Activated naive CD4-positive, alpha-beta T cell treated with anti-CD3 and anti-CD28 coated beads for 36 hours (primary cell): ENCODE measurements at regions not wholly inside any gene's neighbourhood (a gene's known extent, or its start where the extent isn't known, plus 50 kb on each side); places are given as distances from the start of the nearest gene placed in this dataset.

Experiments used
- CTCF ChIA-PET: fragments of 350-600 bp; sonication (Branson Sonifier 250); formaldehyde crosslinking; loops from one replicate; lab custom pipeline; 2021; ENCODE audit warnings: antibody characterized with exemption; lab: Charles Lee
- DNase-seq: peaks from one replicate; pipeline ENCODE4 v3.0.0-alpha.2; 2020
- H3K27ac Mint-ChIP-seq: one replicate; pipeline ENCODE4 v1.8.0; 2021; ENCODE audit warnings: mild to moderate bottlenecking, mixed read lengths
- H3K27me3 Mint-ChIP-seq: one replicate; pipeline ENCODE4 v1.8.0; 2021; ENCODE audit warnings: low read depth, mixed read lengths
- H3K36me3 Mint-ChIP-seq: one replicate; pipeline ENCODE4 v1.8.0; 2021; ENCODE audit warnings: low read depth, mixed read lengths
- H3K4me1 Mint-ChIP-seq: one replicate; pipeline ENCODE4 v1.8.0; 2021; ENCODE audit warnings: low read depth, mixed read lengths
- H3K4me3 Mint-ChIP-seq: one replicate; pipeline ENCODE4 v1.8.0; 2021; ENCODE audit warnings: mild to moderate bottlenecking, moderate library complexity, mixed read lengths
- H3K9me3 Mint-ChIP-seq: one replicate; pipeline ENCODE4 v1.8.0; 2021; ENCODE audit warnings: mixed read lengths
- intact Hi-C: fragments of 100-400 bp; cut with micrococcal nuclease; formaldehyde crosslinking; loops from one replicate; pipeline ENCODE4 v1.15.1; 2023

DNA sequence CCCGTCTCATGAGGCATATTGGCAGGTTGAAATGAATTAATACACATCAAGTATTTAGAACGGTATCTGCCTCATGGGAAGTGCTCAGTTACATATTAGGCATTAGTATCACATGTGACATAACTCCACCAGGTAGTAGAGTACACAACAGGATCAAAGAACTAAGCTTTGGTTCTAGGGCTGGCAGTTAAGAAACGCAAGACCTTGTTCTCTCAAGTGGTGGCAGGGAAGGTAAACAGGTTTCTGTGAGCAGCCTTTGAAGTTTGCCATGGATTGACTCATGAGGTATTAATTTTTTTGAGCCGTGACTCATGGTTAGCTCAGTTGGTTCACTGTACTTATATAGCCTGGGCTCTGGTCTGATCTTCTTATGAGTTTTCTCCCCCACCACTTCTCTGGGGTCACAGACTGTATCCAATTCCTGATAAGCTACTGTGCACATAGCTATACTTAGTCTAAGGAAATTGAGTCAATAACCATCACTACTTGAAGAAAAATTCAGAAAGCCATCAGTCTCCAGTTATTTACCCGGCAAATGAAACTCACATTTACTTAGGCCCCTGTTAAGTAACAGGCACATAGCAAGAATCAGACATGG, 155.6 kb upstream of the STT3B start:
- peak overlapping the region; percentile 25 for H3K27ac Mint-ChIP-seq
- H3K4me3 Mint-ChIP-seq, result no peak overlapping the region
- H3K36me3 Mint-ChIP-seq, result no peaks in the 10 kb centered on the region
- no peaks in the 10 kb centered on the region for H3K27me3 Mint-ChIP-seq
- H3K4me1 Mint-ChIP-seq, result peaks cover 13% of the 10 kb centered on the region
- peak; percentile 56 for DNase-seq
- H3K9me3 Mint-ChIP-seq, result no peaks in the 10 kb centered on the region
- intact Hi-C loops, result loop anchor here (2.0 to 5.0 kb wide), 2 partner anchors 125 to 156 kb away; partner anchors contain the start of gene STT3B
- CTCF ChIA-PET, result interaction anchor here (1.0 kb wide), 1 partner anchor 125 kb away, joined by 3 read pairs; no protein-coding TSS in a partner anchor

DNA sequence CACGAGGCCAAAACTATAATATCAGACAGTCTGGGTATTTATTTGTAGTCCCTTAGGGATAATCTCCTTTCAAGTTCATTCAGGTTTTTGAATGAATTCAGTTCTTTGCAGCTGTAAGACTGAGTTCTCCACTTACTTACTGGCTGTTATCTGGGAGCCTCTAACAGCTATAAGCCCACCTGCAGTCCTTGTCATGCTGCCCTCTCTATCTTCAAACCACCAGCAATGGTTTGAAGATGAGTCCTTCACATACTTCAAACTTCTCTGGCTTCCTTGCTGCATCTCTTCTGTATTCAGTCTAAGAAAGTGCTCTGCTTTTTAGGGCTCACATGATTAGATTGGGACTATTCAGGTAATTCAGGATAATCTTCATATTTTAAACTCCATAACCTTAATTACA, 154.5 kb upstream of the STT3B start:
- Mint-ChIP-seq H3K9me3 (no peaks in the 10 kb centered on the region), H3K27me3 (no peaks in the 10 kb centered on the region), H3K27ac (no peak overlapping the region), H3K4me1 (peaks cover 13% of the 10 kb centered on the region), H3K4me3 (no peak overlapping the region), H3K36me3 (no peaks in the 10 kb centered on the region)
- no peak for DNase-seq
- intact Hi-C loops, result loop anchor here (5.0 kb wide), 1 partner anchor 126 kb away; no protein-coding TSS in a partner anchor
- CTCF ChIA-PET, result no interaction called here

DNA sequence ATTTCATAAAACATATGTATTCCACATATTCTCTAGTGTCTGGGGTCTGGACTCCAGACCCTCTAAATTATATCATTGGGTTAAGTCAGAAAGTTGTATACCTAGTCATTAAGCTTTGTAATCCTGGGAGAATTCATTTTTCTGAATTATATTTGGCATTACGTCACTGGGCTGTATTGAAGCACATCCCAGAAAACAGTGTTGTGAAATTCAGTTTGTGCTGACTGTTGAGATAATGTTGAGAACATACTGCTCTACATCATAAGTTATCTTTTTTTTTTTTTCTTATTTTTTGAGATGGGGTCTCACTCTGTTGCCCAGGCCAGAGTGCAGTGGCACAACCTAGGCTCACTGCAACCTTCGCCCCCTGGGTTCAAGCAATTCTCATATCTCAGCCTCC, 153.1 kb upstream of the STT3B start:
- no peaks in the 10 kb centered on the region for H3K36me3 Mint-ChIP-seq
- intact Hi-C loops, result loop anchor here (5.0 kb wide), 1 partner anchor 127 kb away; no protein-coding TSS in a partner anchor
- H3K4me3 Mint-ChIP-seq, result no peak overlapping the region
- no peak for DNase-seq
- H3K27me3 Mint-ChIP-seq, result no peaks in the 10 kb centered on the region
- no peaks in the 10 kb centered on the region for H3K9me3 Mint-ChIP-seq
- peaks cover 13% of the 10 kb centered on the region for H3K4me1 Mint-ChIP-seq
- CTCF ChIA-PET, result no interaction called here
- H3K27ac Mint-ChIP-seq, result no peak overlapping the region

DNA sequence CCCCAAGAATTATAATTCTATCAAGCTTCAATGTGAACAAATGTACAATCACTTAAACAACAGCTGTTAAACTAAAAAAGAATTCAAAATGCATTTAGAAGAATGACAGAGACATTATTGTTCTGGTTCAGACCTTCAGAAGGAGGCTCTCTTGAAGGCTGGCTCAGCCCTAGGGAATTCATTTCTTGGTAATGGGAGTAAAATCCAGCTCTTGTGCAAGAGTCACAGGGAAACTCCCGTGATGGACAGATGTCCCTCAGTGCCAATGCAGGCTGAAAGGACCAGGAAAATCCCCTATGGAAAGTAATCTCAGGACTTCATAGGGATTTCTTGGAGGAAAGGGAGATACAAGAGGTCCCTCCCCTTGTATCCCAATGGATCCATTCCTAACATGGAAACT, 149.9 kb upstream of the STT3B start:
- H3K4me3 Mint-ChIP-seq, result no peak overlapping the region
- no peaks in the 10 kb centered on the region for H3K4me1 Mint-ChIP-seq
- DNase-seq, result no peak
- CTCF ChIA-PET, result interaction anchor here (0.6 kb wide), 1 partner anchor 1285 kb away, joined by 5 read pairs; no protein-coding TSS in a partner anchor
- H3K36me3 Mint-ChIP-seq, result no peaks in the 10 kb centered on the region
- peaks cover 9% of the 10 kb centered on the region for H3K9me3 Mint-ChIP-seq
- no peak overlapping the region for H3K27ac Mint-ChIP-seq
- intact Hi-C loops, result no loop called here
- H3K27me3 Mint-ChIP-seq, result no peaks in the 10 kb centered on the region

DNA sequence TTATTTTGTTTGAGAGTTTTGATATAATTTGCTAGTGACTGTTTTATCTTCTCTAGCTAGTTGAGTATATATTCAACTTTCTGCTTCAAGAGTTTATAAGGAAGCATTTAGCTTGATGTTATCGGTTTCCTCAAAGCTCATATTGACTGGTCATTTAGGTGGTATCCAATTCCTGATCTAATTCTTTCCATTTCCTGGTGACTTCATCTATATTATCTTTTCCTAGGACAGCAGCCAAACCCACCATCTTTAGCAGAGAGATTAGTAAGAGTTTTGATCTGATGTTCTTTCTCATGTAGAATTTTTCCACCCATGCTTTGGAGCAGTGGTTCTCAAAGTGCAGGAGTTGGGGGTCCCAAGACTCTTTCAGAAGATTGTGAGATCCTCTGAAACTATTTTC, 148.6 kb upstream of the STT3B start:
- intact Hi-C loops, result no loop called here
- Mint-ChIP-seq H3K9me3 (peaks cover 9% of the 10 kb centered on the region), H3K4me3 (no peak overlapping the region), H3K27me3 (no peaks in the 10 kb centered on the region), H3K4me1 (no peaks in the 10 kb centered on the region), H3K27ac (no peak overlapping the region), H3K36me3 (no peaks in the 10 kb centered on the region)
- no peak for DNase-seq
- CTCF ChIA-PET, result interaction anchor here (0.8 kb wide), 1 partner anchor 76 kb away, joined by 4 read pairs; no protein-coding TSS in a partner anchor

DNA sequence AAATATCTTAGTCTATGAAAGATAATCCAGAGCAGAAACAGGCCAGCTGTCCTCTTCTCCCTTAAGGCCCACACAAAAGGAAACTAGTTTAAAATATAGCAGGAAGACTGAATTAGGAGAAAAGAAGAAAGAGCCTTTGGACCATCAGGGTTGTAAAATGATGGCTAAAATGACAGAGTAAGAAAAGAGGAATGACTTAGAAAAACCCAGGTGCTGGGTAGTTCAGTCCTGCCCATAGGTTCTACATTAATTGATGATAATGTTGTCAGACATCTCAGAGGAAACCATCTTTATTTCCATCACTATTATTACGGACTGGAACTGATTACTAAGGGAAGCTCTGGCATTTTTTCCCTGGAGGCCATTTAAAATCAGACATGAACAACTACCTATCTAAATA, 142.8 kb upstream of the STT3B start:
- Mint-ChIP-seq H3K36me3 (no peaks in the 10 kb centered on the region), H3K27ac (no peak overlapping the region), H3K27me3 (no peaks in the 10 kb centered on the region), H3K9me3 (peaks cover 9% of the 10 kb centered on the region), H3K4me1 (peaks cover 11% of the 10 kb centered on the region), H3K4me3 (no peak overlapping the region)
- intact Hi-C loops, result no loop called here
- DNase-seq, result no peak
- CTCF ChIA-PET, result no interaction called here

DNA sequence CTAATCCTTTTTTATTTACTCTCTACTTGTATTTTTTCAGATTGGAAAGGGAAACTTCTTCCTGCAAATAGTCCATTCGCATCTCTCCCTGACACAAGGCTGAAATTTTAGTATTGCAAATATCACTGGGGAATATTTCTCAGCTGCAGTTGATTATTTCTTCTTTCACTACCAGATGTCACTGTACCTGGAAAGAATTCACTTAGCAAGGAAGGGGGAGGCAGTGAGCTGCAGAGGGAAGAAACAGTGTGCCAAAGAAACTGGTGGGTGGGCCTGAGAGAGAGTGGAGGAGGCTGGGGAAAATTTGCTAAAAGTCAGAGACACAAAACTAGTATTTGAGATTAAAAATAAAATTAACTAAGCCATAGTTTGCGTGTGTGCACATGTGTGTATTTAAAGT, 142.3 kb upstream of the STT3B start:
- peaks cover 11% of the 10 kb centered on the region for H3K4me1 Mint-ChIP-seq
- DNase-seq, result no peak

DNA sequence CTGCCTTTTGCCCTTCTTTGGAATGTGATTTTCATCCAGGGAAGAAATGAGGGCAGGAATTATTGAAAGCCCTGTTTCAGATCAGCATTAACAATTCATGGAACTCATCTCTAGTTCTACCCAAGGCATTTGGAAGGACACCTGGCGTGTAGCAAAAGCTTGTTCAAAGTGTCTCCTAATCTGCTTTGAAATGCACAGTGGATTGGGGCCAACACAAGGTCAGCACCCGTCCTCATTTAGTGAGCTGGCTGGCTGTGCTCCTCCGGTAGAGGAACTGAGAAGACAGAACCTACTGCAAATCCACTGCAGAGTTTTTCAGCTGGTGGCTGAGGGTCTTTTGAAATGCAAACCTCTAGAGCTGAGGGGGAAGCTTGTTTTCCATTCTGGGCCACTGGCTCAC, 141.6 kb upstream of the STT3B start:
- no peak for DNase-seq
- H3K4me1 Mint-ChIP-seq, result peaks cover 11% of the 10 kb centered on the region
- CTCF ChIA-PET, result no interaction called here
- intact Hi-C loops, result no loop called here
- H3K36me3 Mint-ChIP-seq, result no peaks in the 10 kb centered on the region
- H3K27ac Mint-ChIP-seq, result no peak overlapping the region
- peaks cover 9% of the 10 kb centered on the region for H3K9me3 Mint-ChIP-seq
- H3K27me3 Mint-ChIP-seq, result no peaks in the 10 kb centered on the region
- no peak overlapping the region for H3K4me3 Mint-ChIP-seq

More for the DNA sequence above, 142.3 kb upstream of the STT3B start:
- H3K9me3 Mint-ChIP-seq, result peaks cover 9% of the 10 kb centered on the region
- H3K4me3 Mint-ChIP-seq, result no peak overlapping the region
- no peaks in the 10 kb centered on the region for H3K36me3 Mint-ChIP-seq
- no peaks in the 10 kb centered on the region for H3K27me3 Mint-ChIP-seq
- intact Hi-C loops, result no loop called here
- H3K27ac Mint-ChIP-seq, result no peak overlapping the region
- CTCF ChIA-PET, result no interaction called here

DNA sequence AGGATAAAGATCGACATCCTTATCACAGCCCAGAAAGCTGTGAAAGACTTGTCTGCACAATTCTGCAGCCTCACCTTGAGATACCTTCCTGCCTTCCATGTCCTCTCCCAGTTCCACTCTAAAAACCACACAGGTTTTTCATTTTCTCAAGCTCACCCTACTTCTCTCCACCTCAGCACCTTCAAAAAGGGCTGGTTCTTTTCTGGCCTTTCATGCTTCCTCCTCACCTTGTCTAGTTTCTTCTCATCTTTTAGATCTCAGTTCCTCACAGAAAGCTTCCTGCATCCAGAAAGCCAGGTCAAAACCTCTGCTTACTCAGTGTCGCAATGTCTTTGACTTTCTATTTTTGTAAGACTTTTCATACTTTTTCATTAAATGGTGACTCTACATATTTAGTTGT, 140.2 kb upstream of the STT3B start:
- no peak for DNase-seq
- no peak overlapping the region for H3K4me3 Mint-ChIP-seq
- H3K27ac Mint-ChIP-seq, result no peak overlapping the region
- H3K4me1 Mint-ChIP-seq, result peaks cover 11% of the 10 kb centered on the region
- no peaks in the 10 kb centered on the region for H3K27me3 Mint-ChIP-seq
- intact Hi-C loops, result no loop called here
- peaks cover 1% of the 10 kb centered on the region for H3K9me3 Mint-ChIP-seq
- H3K36me3 Mint-ChIP-seq, result no peaks in the 10 kb centered on the region
- CTCF ChIA-PET, result no interaction called here

DNA sequence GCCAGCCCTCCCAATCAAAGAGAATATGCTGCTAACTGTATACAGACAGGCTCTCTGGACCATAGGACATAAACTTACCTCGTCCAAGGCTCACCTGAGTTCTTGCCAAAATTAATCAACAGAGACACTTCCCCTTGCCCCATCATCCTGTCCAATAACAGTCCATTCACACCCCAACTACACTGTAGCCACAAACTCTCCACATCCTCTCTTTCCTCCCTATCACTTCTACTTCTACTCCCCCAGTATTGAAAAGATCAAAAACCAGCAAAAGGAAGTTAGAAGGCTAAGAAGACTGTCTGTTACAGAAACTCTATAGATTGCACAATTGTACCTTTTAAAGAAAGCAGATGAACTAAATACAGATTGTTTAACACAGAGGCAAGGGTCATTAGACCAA, 133.5 kb upstream of the STT3B start:
- CTCF ChIA-PET, result interaction anchor here (0.6 kb wide), 1 partner anchor 109 kb away, joined by 3 read pairs; no protein-coding TSS in a partner anchor
- DNase-seq, result no peak
- Mint-ChIP-seq H3K27me3 (no peaks in the 10 kb centered on the region), H3K36me3 (no peaks in the 10 kb centered on the region), H3K27ac (no peak overlapping the region), H3K9me3 (no peaks in the 10 kb centered on the region), H3K4me3 (no peak overlapping the region), H3K4me1 (peaks cover 20% of the 10 kb centered on the region)
- intact Hi-C loops, result no loop called here

DNA sequence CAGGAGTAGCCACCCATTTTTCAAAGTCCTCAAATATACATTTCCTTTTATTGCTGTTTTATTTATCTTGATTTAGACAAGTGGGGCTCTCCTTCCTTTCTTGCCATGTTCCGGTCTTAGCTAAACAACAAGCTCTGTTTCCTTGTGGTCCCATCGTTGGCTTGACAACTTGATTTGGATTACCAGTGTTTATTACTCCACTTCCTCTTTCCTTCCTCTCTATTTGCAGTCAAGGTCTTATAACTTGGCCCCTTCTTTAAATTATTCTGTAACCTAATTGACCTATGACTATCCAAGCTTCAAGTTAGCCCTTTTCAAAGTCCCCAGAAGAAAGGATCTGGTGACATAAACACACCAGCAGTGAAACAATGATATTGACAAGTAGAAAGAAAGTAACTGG, 130.6 kb upstream of the STT3B start:
- no peaks in the 10 kb centered on the region for H3K27me3 Mint-ChIP-seq

DNA sequence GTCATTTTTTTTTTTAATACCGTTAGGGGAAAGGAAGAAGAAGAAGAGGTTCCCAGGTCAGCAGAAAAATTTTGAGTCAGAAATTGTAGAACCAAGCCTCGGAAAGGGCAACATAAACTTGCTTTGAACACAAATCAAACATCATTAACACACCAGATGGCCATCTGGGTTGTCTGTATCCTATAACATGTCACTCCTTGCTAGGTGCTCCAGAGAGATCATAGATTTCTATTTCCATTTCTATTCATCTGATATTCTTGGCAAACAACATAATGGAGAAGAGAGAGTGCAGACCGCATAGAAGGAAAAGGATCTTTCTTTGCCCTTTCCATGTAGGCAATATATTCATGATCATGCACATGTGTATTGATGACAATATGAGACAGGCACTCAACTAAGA, 129.5 kb upstream of the STT3B start:
- CTCF ChIA-PET, result no interaction called here
- intact Hi-C loops, result no loop called here
- H3K9me3 Mint-ChIP-seq, result no peaks in the 10 kb centered on the region
- no peaks in the 10 kb centered on the region for H3K27me3 Mint-ChIP-seq
- H3K36me3 Mint-ChIP-seq, result no peaks in the 10 kb centered on the region
- no peak for DNase-seq
- no peak overlapping the region for H3K27ac Mint-ChIP-seq
- no peak overlapping the region for H3K4me3 Mint-ChIP-seq
- H3K4me1 Mint-ChIP-seq, result peaks cover 20% of the 10 kb centered on the region

More for the DNA sequence above, 130.6 kb upstream of the STT3B start:
- no peak overlapping the region for H3K4me3 Mint-ChIP-seq
- DNase-seq, result no peak
- intact Hi-C loops, result no loop called here
- CTCF ChIA-PET, result interaction anchor here (0.7 kb wide), 1 partner anchor 9 kb away, joined by 4 read pairs; no protein-coding TSS in a partner anchor
- H3K4me1 Mint-ChIP-seq, result peaks cover 20% of the 10 kb centered on the region
- no peaks in the 10 kb centered on the region for H3K36me3 Mint-ChIP-seq
- no peak overlapping the region for H3K27ac Mint-ChIP-seq
- no peaks in the 10 kb centered on the region for H3K9me3 Mint-ChIP-seq

DNA sequence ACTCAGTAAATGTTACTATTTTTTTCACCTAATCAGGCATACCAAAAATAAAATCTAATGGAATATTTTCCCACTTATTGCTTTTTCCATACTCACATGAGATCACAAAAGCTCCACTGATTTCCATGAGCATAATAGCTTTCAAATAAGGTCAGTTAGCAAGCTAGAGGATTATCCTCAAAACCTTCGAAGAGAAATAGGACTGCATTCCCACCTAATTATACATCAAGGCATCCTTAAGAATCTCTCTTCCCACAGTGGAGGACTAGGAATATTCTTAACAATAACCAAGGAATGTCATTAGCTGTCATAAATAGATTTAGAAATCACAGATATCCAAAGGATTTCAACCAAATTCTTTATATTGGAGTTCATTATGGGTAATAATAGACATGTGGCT, 127.9 kb upstream of the STT3B start:
- Mint-ChIP-seq H3K27me3 (no peaks in the 10 kb centered on the region), H3K27ac (no peak overlapping the region), H3K9me3 (no peaks in the 10 kb centered on the region), H3K4me1 (peaks cover 9% of the 10 kb centered on the region), H3K4me3 (no peak overlapping the region), H3K36me3 (no peaks in the 10 kb centered on the region)
- intact Hi-C loops, result no loop called here
- DNase-seq, result no peak
- CTCF ChIA-PET, result interaction anchor here (1.0 to 1.7 kb wide), 2 partner anchors 11 to 740 kb away, joined by 3 to 4 read pairs; no protein-coding TSS in a partner anchor
